HK-2 (cell line): ENCODE measurements at regions not wholly inside any gene's neighbourhood (a gene's known extent, or its start where the extent isn't known, plus 50 kb on each side); places are given as distances from the start of the nearest gene placed in this dataset.
"Not testable (repeated sequence)": the region's sequence is repeated elsewhere in the genome, so short reads cannot be mapped to it uniquely, and the experiment has no call there.

Experiments used
- DNase-seq: peaks from one replicate; pipeline ENCODE4 v3.0.0-alpha.2; 2018; ENCODE audit not compliant: unreplicated experiment

GRCh38 chr15:20267051-20267730 lies 274.4 kb downstream of the GOLGA6L6 start:
- DNase-seq: not testable (repeated sequence)

GRCh38 chr15:20265710-20266109 lies 275.9 kb downstream of the GOLGA6L6 start:
- DNase-seq: not testable (repeated sequence)

- DNase-seq: not testable (repeated sequence)
Observed at GRCh38 chr15:20261321-20262280, 280.0 kb downstream of the GOLGA6L6 start.

GRCh38 chr15:20260650-20261049 lies 280.9 kb downstream of the GOLGA6L6 start:
- not testable (repeated sequence) for DNase-seq

GRCh38 chr15:20259559-20260190 lies 281.9 kb downstream of the GOLGA6L6 start:
- not testable (repeated sequence) for DNase-seq

- not testable (repeated sequence) for DNase-seq
Observed at GRCh38 chr15:20256394-20256793, 285.2 kb downstream of the GOLGA6L6 start.

GRCh38 chr15:20255641-20256040 lies 286.0 kb downstream of the GOLGA6L6 start:
- DNase-seq: not testable (repeated sequence)

- DNase-seq: not testable (repeated sequence)
Observed at GRCh38 chr15:20253047-20253615, 288.5 kb downstream of the GOLGA6L6 start.

- DNase-seq: not testable (repeated sequence)
Observed at GRCh38 chr15:20252040-20252439, 289.6 kb downstream of the GOLGA6L6 start.

GRCh38 chr15:20251214-20252005 lies 290.2 kb downstream of the GOLGA6L6 start:
- not testable (repeated sequence) for DNase-seq

GRCh38 chr15:20250206-20250605 lies 291.4 kb downstream of the GOLGA6L6 start:
- DNase-seq: not testable (repeated sequence)

- DNase-seq: not testable (repeated sequence)
Observed at GRCh38 chr15:20249677-20249970, 292.0 kb downstream of the GOLGA6L6 start.

- DNase-seq: not testable (repeated sequence)
Observed at GRCh38 chr15:20248434-20248833, 293.2 kb downstream of the GOLGA6L6 start.

GRCh38 chr15:20247137-20247536 lies 294.5 kb downstream of the GOLGA6L6 start:
- DNase-seq: not testable (repeated sequence)

- DNase-seq: not testable (repeated sequence)
Observed at GRCh38 chr15:20246624-20247023, 295.0 kb downstream of the GOLGA6L6 start.

- not testable (repeated sequence) for DNase-seq
Observed at GRCh38 chr15:20245856-20246255, 295.7 kb downstream of the GOLGA6L6 start.

- DNase-seq: not testable (repeated sequence)
Observed at GRCh38 chr15:20244792-20245191, 296.8 kb downstream of the GOLGA6L6 start.

GRCh38 chr15:20243486-20244240 lies 297.9 kb downstream of the GOLGA6L6 start:
- not testable (repeated sequence) for DNase-seq

GRCh38 chr15:20240366-20240917 lies 301.2 kb downstream of the GOLGA6L6 start:
- not testable (repeated sequence) for DNase-seq

GRCh38 chr15:20239186-20239585 lies 302.4 kb downstream of the GOLGA6L6 start:
- not testable (repeated sequence) for DNase-seq
